ENCODE measurements at regions not wholly inside any gene's neighbourhood (a gene's known extent, or its start where the extent isn't known, plus 50 kb on each side); places are given as distances from the start of the nearest gene placed in this dataset.
"Not testable (repeated sequence)": the region's sequence is repeated elsewhere in the genome, so short reads cannot be mapped to it uniquely, and the experiment has no call there.

GRCh38 chr9:22217254-22217653 lies 208.1 kb upstream of the CDKN2B start:
- DNase-seq (ENCODE audit: low read depth in 2 of 2) = no peak

DNA sequence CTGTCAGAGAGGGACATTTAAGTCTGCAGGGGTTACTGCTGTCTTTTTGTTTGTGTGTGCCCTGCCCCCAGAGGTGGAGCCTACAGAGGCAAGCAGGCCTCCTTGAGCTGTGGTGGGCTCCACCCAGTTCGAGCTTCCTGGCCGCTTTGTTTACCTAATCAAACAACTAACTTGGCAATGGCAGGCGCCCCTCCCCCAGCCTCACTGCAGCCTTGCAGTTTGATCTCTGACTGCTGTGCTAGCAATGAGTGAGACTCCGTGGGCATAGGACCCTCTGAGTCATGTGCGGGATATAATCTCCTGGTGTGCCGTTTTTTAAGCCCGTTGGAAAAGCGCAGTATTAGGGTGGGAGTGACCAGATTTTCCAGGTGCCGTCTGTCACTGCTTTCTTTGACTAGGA lies 216.8 kb upstream of the CDKN2B start:
- DNase-seq (ENCODE audit: low read depth in 2 of 2) = not testable (repeated sequence)

DNA sequence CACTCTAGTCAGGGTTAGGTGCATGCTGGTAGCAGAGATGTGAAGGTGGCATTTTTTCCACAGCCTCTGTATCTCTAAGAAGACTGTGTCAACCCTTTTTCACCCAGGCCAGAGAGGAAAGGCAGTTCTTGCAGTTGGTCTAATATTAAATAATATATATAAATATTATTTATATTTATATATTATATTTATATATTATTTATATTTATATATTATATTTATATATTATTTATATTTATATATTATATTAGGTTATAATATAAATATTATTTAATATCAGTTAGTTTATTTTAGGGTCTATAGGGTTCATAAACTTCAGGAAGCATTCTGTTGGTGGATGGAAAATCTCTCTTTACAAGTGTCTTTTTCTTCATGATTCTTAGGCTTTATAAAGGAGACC lies 218.6 kb upstream of the DMRTA1 start:
- no peak for DNase-seq (ENCODE audit: low read depth in 2 of 2)

- no peak for DNase-seq (ENCODE audit: low read depth in 2 of 2)
Observed at GRCh38 chr9:22228542-22228941, 218.1 kb upstream of the DMRTA1 start.

DNA sequence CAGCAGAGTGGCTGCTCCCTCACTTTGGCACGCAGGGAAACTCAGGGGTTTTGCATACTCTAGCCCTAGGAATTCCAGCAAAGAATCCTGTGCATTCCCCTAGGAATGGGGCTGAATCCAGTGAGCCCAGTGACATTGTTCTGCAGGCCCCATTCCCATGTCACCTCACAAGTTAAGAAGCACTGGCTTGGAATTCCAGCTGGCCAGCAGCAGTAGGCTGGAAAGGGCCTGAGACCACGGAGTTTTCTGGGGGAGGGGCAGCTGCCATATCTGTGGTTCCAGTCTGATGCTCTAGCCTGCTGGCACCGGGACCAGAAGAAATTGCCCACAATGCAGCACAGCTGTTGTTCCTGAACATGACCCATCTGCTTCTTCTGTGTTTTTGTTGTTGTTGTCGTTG lies 217.6 kb upstream of the DMRTA1 start:
- DNase-seq (ENCODE audit: low read depth in 2 of 2) = no peak

DNA sequence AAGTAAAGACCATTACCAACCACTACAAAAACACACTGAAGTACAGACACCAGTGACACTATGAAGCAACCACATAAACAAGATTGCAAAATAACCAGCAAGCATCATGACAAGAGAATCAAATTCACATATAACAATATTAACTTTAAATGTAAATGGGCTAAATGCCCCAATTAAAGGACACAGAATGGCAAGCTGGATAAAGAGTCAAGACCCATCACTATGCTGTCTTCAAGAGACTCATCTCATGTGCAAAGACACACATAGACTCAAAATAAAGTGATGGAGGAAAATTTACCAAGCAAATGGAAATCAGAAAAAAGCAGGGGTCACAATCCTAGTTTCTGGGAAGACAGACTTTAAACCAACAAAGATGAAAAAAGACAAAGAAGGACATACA lies 215.3 kb upstream of the DMRTA1 start:
- DNase-seq (ENCODE audit: low read depth in 2 of 2) = not testable (repeated sequence)

DNA sequence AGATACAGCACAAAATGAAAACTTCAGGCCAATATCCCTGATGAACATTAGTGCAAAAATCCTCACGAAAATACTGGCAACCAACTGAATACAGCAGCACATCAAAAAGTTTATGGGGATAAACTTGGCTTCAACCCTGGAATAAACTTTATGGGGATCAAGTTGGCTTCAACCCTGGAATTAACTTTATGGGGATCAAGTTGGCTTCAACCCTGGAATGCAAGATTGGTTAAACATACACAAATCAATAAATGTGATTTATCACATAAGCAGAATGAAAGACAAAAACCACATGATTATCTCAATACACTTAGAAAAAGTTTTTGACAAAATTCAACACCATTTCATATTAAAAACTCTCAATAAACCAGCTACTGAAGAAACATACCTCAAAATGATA lies 213.7 kb upstream of the DMRTA1 start:
- no peak for DNase-seq (ENCODE audit: low read depth in 2 of 2)

- DNase-seq (ENCODE audit: low read depth in 2 of 2) = peak; percentile 74 to 75
Observed at GRCh38 chr9:22237497-22238363, 208.9 kb upstream of the DMRTA1 start.

DNA sequence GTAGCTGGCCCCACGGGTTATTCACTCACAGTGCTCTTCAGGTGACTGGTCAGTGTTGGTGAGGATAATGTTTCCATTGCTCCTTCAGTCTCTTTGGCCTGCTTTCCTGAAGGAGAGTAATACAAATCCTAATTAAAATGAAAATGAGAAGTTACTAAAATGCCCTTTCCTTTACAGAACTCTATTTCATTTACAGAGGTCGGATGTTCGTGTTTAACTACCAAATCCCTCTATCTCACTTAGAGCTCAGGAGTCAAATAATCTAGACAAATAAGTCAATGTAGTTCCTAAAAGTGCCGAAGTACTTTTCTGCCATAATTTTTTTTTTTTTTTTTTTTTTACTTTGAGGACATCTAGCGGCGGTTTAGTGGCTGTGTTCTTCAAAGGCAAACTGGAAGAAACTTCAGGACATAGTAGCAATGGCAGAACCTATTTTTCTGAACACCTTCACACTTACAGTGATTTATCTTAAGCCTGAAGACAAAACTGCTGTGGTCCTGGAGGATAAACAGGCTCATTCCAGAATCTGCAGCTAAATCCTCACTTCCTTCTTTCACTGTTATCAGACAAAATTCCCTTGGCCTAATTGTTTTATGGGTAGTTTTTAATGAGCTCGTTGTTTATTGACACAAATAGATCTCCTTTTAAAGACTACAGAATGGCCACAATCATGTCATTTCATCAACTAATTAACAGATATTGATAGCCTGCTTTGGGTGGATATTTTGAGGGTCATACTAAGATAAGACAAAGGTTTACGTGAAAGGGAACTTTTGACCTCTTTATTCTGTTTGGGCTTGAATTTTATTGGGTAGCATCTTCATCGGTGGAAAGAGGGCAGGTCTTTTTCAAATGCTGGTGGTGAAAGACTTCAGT lies 207.6 kb upstream of the DMRTA1 start:
- peak in 1 of 2 experiments; percentile 44 for DNase-seq (ENCODE audit: low read depth in 2 of 2)

GRCh38 chr9:22240619-22241018 lies 206.0 kb upstream of the DMRTA1 start:
- DNase-seq (ENCODE audit: low read depth in 2 of 2) = no peak

- DNase-seq (ENCODE audit: low read depth in 2 of 2) = no peak
Observed at GRCh38 chr9:22241024-22241423, 205.6 kb upstream of the DMRTA1 start.

GRCh38 chr9:22241611-22242010 lies 205.0 kb upstream of the DMRTA1 start:
- no peak for DNase-seq (ENCODE audit: low read depth in 2 of 2)

- no peak for DNase-seq (ENCODE audit: low read depth in 2 of 2)
Observed at GRCh38 chr9:22244139-22245011, 202.2 kb upstream of the DMRTA1 start.

- no peak for DNase-seq (ENCODE audit: low read depth in 2 of 2)
Observed at GRCh38 chr9:22255337-22255736, 191.3 kb upstream of the DMRTA1 start.

DNA sequence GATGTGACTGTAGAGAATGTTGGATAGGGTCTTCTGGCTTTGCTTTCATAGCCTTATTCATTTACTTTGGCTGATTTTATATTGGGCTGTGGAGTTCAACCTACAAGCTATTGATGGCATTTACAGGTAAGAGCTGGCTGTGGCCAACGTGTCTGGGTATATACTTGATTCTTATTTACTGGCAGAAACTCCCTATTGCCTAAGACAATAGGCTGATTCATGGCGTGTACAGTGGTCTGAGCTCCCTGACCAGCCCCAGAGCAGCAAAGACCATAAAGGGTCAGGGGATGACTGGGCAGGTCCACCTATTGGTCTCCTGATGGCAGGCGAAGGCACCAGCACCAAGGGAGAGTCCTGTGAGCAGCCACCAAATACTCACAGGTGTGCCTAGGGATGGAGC lies 190.2 kb upstream of the DMRTA1 start:
- no peak for DNase-seq (ENCODE audit: low read depth in 2 of 2)

GRCh38 chr9:22257026-22257816 lies 189.4 kb upstream of the DMRTA1 start:
- no peak for DNase-seq (ENCODE audit: low read depth in 2 of 2)

DNA sequence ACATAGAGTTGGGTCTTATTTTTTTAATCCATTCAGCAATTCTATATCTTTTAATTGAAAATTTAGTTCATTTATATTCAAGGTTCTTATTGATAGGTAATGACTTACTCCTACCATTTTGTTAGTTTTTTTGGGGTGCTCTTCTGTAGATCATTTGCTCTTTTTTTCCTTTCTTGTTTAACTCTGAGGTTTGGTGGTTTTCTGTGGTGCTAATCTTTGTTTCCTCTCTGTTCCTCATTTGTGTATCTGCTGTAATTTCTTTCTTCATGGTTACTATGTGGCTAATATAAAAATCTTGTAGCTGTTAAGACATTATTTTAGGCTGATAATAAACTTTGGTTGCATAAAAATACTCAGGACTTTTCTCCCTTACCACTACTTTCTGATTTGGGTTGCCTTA lies 181.6 kb upstream of the DMRTA1 start:
- DNase-seq (ENCODE audit: low read depth in 2 of 2) = no peak

- no peak for DNase-seq (ENCODE audit: low read depth in 2 of 2)
Observed at GRCh38 chr9:22265534-22265933, 181.1 kb upstream of the DMRTA1 start.

- no peak for DNase-seq (ENCODE audit: low read depth in 2 of 2)
Observed at GRCh38 chr9:22274477-22274876, 172.1 kb upstream of the DMRTA1 start.

DNA sequence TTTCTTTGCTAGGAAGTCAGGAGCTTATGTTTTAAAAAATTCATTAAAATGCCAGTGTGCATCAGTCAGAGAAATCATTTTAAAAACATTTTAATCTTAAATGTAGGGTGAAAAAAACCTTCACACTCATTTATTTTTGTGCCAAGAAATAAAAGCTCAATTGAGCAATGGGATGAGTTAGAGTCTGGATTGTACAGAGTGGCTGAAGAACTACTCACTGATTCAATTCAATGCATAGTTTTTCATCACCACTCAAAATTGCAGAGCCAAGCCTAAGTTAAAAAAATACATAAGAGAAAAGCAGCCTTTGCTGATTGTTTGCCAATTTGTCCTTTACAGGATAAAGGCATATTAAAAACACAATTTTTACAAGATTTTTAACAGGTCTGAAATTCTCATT lies 168.2 kb upstream of the DMRTA1 start:
- no peak for DNase-seq (ENCODE audit: low read depth in 2 of 2)

- no peak for DNase-seq (ENCODE audit: low read depth in 2 of 2)
Observed at GRCh38 chr9:22279636-22280035, 167.0 kb upstream of the DMRTA1 start.

Data from fibroblast of skin of left quadriceps (primary cell).